ENCODE measurements at regions not wholly inside any gene's neighbourhood (a gene's known extent, or its start where the extent isn't known, plus 50 kb on each side); places are given as distances from the start of the nearest gene placed in this dataset.
"Not testable (repeated sequence)": the region's sequence is repeated elsewhere in the genome, so short reads cannot be mapped to it uniquely, and the experiment has no call there.

DNA sequence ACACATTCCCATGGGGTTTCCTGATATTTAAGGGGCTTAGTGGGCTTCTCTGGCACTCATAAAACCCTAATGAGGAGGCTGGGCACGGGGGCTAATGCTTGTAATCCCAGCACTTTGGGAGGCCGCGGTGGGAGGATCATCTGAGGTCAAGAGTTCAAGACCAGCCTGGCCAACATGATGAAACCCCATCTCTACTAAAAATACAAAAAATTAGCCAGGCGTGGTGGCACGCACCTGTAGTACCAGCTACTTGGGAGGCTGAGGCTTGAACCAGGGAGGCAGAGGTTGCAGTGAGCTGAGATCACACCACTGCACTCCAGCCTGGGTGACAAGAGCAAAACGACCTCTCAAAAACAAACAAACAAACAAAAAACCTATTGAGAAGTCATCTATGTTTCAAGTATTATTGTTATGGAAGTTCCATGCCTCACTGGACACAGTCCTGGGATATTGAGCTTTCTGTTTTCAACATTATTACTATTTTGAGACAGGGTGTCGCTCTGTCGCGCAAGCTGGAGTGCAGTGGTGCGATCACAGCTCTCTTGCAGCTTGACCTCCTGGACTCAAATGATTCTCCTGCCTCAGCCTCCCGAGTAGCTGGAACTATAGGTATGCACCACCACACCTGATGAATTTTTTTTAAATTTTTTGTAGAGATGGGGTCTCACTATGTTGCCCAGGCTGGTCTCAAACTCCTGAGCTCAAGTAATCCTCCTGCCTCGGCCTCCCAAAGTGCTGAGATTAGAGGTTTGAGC is 297.9 kb downstream of the GOLGA6L6 start:
- DNase-seq (ENCODE audit: low read depth in 2 of 2); H3K4me3 ChIP-seq (replicated peaks in 1 of 2; ENCODE audit: low read depth in 2 of 2, low read length in 2 of 2): not testable (repeated sequence)

DNA sequence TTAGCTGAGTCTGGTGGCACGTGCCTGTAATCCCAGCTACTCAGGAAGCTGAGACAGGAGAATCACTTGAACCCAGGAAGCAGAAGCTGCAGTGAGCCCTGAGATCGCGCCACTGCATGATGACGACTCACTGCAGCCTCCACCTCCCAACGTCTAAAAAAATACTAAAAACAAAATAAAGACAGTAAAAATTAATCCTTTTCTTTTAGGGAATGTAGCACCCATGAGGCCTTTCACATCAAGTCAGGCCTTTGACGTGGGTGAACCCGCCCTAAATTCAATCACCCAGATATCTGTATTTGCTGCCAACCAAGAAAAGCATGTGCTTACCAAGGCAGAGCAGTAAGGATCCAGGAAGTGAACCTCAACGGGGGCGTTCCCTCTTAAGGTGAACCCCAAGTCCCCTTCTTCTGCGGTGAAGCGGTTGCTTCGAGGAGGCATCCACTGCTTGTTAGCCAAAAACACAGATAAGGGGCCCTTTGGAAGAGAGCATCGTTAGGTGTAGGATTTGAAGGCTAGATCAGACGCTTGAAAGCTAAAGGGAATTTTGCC is 301.2 kb downstream of the GOLGA6L6 start:
- not testable (repeated sequence) for DNase-seq (ENCODE audit: low read depth in 2 of 2); H3K4me3 ChIP-seq (replicated peaks in 1 of 2; ENCODE audit: low read depth in 2 of 2, low read length in 2 of 2)

DNA sequence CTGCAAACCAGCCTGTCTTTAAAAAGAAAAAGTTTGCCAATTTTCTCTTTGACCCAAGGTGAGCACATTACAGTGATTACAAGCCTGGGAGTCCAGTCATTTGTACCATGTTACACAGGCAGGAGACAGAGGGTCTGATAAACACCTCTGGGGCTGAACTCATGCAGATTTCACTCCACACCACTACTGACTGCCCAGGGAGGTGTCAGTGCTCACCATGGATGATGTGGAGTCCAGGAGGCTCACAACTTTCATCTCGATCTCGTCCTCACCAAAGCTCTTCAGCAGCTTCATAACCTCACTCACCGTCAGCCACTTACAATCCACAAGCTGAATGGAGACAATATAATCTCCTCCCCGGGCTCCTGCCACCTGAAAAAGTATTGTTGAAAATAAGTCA is 302.4 kb downstream of the GOLGA6L6 start:
- not testable (repeated sequence) for H3K4me3 ChIP-seq (replicated peaks in 1 of 2; ENCODE audit: low read depth in 2 of 2, low read length in 2 of 2); DNase-seq (ENCODE audit: low read depth in 2 of 2)

DNA sequence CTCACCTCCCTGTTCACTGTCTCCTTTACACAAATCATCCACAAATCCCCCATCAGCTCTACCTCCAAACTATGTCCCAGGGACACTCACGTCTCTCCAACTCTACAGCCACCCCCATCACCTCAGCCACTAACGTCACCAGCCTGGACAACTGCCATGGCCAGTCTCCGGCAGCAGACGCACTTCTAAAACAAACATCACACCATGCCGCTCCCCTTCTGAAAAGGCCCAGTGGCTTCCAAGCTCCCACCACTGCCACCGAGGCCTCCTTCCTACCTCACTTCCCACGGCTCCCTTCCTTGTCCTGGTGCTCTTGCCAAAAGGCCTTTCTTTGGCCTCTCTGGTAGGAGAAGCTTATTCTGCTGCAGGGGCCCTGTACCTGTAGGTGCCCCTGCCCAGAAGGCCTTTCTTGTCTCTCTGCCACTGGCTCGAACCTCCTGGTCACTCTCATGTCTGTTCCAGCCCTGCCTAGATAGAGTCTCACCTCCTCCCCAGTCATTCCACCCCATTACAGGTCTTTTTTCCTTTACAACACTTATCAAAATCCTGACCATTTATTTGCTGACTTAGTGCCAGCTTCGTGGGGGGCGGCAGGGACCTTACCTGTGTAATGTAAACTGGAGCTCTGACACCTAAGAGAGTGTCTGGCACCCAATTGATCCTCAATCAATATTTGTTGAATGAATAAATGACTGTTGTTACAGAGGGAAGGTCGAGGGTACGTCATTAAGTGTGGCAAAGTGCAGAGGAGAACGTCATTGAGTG is 304.2 kb downstream of the GOLGA6L6 start:
- not testable (repeated sequence) for H3K4me3 ChIP-seq (replicated peaks in 1 of 2; ENCODE audit: low read depth in 2 of 2, low read length in 2 of 2); DNase-seq (ENCODE audit: low read depth in 2 of 2)

DNA sequence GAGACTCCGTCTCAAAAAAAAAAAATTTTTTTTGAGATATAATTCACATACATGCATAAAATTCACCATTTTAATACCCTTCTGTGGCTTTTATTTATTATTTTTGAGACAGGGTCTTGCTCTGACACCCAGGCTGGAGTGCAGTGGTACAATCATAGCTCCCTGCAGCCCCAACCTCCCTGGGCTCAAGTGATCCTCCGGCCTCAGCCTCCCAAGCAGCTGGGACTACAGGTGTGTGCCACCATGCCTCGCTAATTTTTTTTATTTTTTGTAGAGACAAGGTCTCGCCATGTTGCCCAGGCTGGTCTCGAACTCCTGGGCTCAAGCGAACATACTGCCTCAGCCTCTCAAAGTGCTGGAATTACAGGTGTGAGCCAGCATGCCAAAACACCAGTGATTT is 305.9 kb downstream of the GOLGA6L6 start:
- H3K4me3 ChIP-seq (replicated peaks in 1 of 2; ENCODE audit: low read depth in 2 of 2, low read length in 2 of 2); DNase-seq (ENCODE audit: low read depth in 2 of 2): not testable (repeated sequence)

DNA sequence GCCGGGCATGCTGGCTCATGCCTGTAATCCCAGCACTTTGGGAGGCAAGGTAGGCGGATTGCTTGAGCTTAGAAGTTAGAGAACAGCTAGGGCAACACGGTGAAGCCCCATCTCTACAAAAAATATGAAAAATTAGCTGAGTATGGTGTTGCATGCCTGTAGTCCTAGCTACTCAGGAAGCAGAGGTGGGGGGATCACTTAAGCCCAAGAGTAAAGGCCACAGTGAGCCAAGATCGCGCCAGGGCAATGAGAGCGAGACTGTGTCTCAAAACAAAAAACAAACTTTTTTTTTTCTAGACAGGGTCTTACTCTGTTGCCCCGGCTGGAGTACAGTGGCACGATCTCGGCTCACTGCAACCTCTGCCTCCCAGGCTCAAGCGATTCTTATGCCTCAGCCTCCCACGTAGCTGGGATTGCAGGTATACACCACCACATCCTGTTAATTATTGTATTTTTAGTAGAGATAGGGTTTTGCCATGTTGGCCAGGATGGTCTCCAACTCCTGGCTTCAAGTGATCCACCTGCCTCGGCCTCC is 307.5 kb downstream of the GOLGA6L6 start:
- not testable (repeated sequence) for DNase-seq (ENCODE audit: low read depth in 2 of 2)

DNA sequence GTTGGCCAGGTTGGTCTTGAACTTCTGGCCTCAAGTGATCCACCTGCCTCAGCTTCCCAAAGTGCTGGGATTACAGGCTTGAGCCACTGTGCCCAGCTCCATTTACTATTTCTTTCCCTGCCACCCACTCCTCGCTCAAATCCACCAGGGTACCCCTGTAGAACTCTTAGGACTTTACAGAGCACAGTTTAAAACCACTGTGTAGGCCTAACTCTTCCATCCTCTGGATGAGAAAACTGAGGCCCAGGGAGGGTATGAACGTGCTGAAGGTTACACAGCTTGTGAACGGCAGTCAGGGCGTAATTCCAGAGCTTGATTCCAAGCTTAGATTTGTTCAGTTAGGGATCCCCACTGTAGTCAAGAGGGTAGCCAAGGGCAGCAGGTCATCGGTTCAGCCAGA is 309.1 kb downstream of the GOLGA6L6 start:
- DNase-seq (ENCODE audit: low read depth in 2 of 2); H3K4me3 ChIP-seq (replicated peaks in 1 of 2; ENCODE audit: low read depth in 2 of 2, low read length in 2 of 2): not testable (repeated sequence)

More for the DNA sequence above, 307.5 kb downstream of the GOLGA6L6 start:
- H3K4me3 ChIP-seq (replicated peaks in 1 of 2; ENCODE audit: low read depth in 2 of 2, low read length in 2 of 2) = not testable (repeated sequence)

DNA sequence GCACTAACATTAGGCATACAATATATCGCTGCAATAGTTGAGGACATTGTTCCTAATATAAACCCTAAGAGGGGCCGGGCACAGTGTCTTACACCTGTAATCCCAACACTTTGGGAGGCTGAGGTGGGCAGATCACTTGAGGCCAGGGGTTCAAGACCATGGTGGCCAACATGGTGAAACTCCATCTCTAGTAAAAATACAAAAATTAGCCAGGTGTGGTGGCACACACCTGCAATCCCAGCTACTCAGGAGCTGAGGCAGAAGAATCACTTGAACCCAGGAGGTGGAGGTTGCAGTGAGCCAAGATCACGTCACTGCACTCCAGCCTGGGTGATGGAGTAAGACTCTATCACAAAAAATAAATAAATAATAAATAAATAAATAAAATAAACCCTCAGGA is 310.9 kb downstream of the GOLGA6L6 start:
- not testable (repeated sequence) for H3K4me3 ChIP-seq (replicated peaks in 1 of 2; ENCODE audit: low read depth in 2 of 2, low read length in 2 of 2); DNase-seq (ENCODE audit: low read depth in 2 of 2)

DNA sequence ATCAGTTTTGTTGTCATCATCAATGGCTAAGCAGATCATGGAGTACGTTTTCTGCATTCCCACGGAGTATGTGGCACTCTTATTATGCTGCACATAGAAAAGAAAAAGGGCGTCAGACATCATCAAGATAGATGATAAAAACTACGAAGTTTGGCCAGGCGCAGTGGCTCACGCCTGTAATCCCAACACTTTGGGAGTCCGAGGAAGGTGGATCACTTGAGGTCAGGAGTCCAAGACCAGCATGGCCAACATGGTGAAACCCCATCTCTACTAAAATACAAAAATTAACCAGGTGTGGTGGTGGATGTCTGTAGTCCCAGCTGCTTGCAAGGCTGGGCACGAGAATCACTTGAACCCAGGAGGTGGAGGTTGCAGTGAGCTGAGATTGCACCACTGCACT is 312.8 kb downstream of the GOLGA6L6 start:
- not testable (repeated sequence) for DNase-seq (ENCODE audit: low read depth in 2 of 2); H3K4me3 ChIP-seq (replicated peaks in 1 of 2; ENCODE audit: low read depth in 2 of 2, low read length in 2 of 2)

DNA sequence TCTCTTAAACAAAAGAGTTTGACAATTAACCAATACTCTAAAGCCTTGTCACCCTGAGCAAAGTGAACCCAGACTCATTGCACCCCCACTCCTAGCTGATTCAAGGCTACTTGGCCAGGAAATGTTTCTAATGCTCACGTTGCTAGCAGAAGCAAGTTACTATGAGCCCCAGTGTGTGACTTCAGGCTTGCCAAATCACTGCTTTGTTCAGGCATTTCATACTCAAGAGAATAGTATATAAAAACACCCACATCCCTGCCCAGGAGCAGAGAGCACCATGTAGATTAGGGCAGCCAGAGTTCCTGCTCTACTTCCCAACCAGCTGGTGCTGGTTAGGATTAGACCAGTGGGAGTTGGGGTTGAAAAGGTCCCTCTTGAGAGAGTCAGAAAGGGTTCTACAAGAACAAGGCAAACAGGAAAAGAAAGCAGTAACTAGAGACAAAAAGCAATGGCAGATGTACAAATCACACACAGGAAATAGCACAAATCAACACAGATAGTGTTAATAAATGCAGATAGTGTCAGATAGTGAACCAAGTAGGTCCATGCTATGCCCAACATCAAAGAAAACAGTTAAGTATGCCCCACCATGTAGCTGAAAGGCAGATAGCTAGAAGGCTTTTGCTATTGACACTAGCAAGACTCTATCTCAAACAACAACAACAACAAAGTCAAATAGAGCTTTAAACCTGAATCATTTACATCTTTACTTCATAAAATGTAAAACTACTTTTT is 314.3 kb downstream of the GOLGA6L6 start:
- DNase-seq (ENCODE audit: low read depth in 2 of 2); H3K4me3 ChIP-seq (replicated peaks in 1 of 2; ENCODE audit: low read depth in 2 of 2, low read length in 2 of 2): not testable (repeated sequence)

DNA sequence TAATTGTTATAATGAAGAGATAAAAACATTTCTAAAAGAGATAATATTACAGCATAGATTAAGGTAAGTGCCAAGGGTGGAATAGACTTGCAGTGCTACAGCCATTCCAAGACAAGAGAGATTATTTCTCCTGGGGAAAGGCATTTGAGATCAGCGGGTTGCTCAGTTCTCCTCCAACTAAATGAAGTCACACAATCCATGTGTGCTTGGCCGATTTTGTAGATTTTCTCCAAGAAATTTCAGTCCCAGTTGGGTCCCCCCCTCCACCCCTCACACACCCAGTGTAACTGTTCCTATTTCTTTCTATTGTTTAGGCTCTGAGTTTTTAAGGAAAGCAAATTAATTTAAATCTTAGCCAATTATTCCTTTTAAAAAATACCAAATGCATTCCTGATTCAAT is 315.1 kb downstream of the GOLGA6L6 start:
- DNase-seq (ENCODE audit: low read depth in 2 of 2); H3K4me3 ChIP-seq (replicated peaks in 1 of 2; ENCODE audit: low read depth in 2 of 2, low read length in 2 of 2): not testable (repeated sequence)

DNA sequence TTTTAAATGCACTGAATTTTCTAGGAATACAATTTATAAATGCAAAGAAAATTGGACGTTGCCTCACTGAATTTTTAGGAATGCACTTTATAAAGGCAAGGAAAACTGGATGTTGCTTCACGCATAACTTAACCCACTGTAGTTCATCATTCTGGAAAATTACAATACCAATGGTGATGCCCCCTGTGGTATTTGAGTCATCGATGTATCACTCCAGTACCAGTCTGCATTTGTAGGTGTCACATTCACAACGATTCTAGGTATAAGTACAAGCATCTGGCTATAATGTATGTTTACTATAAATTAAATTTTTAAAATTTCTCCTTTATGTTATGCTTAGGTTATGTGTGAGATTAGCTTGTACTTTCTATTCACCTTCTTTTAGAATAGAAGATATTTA is 320.5 kb downstream of the GOLGA6L6 start:
- not testable (repeated sequence) for DNase-seq (ENCODE audit: low read depth in 2 of 2); H3K4me3 ChIP-seq (replicated peaks in 1 of 2; ENCODE audit: low read depth in 2 of 2, low read length in 2 of 2)

DNA sequence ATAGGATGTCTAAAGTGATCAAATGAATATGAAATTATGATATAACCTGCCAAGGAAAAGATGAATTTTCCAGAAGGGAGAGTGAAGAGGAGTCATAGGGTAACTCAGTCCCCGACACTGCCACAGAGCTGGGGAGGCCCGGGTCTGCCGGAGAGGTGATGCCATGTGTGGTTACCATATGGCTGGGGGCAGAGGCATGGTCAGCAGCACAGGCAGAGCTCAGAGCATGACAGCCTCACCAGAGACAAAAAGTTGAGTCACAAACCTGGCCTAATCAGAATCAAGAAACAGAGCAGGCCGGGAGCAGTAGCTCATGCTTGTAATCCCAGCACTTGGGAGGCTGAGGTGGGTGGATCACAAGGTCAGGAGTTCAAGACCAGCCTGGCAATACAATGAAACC is 322.4 kb downstream of the GOLGA6L6 start:
- not testable (repeated sequence) for DNase-seq (ENCODE audit: low read depth in 2 of 2); H3K4me3 ChIP-seq (replicated peaks in 1 of 2; ENCODE audit: low read depth in 2 of 2, low read length in 2 of 2)

DNA sequence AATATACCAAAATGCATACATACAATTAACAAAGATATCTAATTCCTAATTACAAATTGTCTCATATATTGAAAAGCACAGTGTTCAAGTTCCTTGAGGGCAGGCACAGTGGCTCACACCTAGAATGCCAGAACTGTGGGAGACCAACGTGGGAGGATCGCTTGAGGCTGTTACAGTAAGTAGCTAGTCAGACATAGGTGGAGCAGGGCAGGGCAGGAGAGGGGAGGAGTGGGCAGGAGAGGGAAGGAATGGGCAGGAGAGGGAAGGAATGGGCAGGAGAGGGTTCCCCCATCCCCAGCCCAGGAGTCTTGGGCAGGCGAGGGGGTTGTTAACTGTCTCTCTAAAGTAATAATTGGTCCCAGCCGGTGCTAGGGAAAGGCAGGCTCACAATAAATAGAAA is 325.9 kb downstream of the GOLGA6L6 start:
- DNase-seq (ENCODE audit: low read depth in 2 of 2); H3K4me3 ChIP-seq (replicated peaks in 1 of 2; ENCODE audit: low read depth in 2 of 2, low read length in 2 of 2): not testable (repeated sequence)

DNA sequence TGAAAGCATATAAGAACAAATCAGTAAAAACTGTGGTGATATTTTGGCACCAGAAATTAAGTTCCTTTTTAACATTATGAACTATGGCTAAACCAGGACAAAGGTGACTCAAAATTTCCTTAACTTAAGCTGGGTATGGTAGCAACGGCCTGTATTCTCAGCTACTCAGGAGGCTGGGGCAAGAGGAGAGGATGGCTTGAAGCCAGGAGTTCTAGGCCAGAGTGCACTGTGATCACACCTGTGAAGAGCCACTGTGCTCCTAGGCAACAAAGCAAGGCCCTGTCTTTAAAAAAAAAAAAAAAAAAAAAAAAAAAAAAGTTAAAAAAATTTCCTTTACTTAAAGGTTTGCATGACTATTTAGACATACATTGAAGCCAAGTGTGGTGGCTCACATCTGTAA is 327.5 kb downstream of the GOLGA6L6 start:
- not testable (repeated sequence) for H3K4me3 ChIP-seq (replicated peaks in 1 of 2; ENCODE audit: low read depth in 2 of 2, low read length in 2 of 2); DNase-seq (ENCODE audit: low read depth in 2 of 2)

DNA sequence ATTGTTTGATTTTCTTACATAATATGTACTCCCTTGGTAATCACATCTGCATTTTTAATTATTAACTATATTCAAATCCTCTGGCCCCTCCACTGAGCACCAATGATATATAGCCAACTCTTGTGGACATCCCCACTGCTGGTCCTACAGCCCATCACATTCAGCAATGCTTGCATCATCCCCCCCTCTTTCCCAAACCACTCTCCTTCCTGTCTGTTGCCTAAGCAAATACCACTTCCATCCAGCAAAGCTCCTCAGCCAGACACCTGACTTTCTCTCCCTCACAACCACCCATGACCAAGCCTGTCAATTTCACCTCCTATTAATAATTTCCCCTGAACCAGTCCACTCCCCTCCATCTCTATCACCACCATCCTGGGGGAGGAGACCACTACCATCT is 330.1 kb downstream of the GOLGA6L6 start:
- H3K4me3 ChIP-seq (replicated peaks in 1 of 2; ENCODE audit: low read depth in 2 of 2, low read length in 2 of 2); DNase-seq (ENCODE audit: low read depth in 2 of 2): not testable (repeated sequence)

DNA sequence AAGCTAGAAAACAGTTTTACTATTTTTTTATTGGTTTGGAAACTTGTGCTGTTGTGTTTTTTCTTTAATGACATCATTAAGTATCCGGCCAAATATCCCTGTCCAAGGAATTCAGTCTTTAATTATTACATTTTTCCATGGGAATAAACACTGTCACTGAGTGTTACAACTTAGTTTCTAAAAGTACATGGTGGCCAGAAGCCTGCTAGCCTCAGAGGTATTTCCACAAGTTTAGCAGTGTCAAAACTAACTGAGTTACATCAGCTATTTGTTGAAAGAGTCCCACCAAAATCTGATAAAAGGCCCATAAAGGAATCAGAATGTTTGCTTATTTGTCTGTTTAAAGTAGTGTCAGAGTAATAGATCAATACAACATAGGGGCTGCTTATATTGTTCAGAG is 331.6 kb downstream of the GOLGA6L6 start:
- H3K4me3 ChIP-seq (replicated peaks in 1 of 2; ENCODE audit: low read depth in 2 of 2, low read length in 2 of 2); DNase-seq (ENCODE audit: low read depth in 2 of 2): not testable (repeated sequence)

DNA sequence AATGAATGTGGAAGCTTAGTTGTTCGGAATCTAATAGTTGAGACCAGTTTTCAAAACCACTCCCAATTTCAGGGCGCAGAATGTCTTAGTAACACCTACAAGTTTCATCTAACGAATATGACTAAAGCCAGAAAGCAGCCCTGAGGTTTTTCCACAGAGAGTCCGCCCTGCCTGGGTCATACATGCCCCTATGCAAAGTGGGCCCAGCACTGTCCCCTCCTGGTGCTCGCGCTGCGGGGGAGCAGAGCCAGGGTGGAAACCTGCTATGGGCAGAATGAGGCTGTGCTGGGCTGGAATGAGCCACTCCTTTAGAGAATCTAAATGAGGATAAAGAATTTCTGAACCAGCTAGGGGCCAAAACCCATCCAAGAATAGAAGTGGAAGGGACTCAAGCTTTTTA is 334.0 kb downstream of the GOLGA6L6 start:
- not testable (repeated sequence) for DNase-seq (ENCODE audit: low read depth in 2 of 2); H3K4me3 ChIP-seq (replicated peaks in 1 of 2; ENCODE audit: low read depth in 2 of 2, low read length in 2 of 2)

All from cardiac fibroblast (primary cell).